OCI-LY7 (cell line): ENCODE measurements at regions not wholly inside any gene's neighbourhood (a gene's known extent, or its start where the extent isn't known, plus 50 kb on each side); places are given as distances from the start of the nearest gene placed in this dataset.

Experiments used
- EZH2phosphoT487 ChIP-seq: fragments of 200-600 bp; sonication (generic); IDR thresholded peaks from 2 replicates; pipeline ENCODE4 v1.6.1; 2018; ENCODE audit warnings: low read depth, borderline replicate concordance, mild to moderate bottlenecking, mixed run types, antibody characterized with exemption, low read length, moderate library complexity, mixed read lengths
- TF ChIP-seq, protein P1 (sequence below): fragments of 200-600 bp; sonication (generic); conservative IDR thresholded peaks from 2 replicates; pipeline ENCODE4 v1.5.1; 2014; ENCODE audit warnings: mild to moderate bottlenecking, antibody characterized with exemption, low read length, moderate library complexity, mixed read lengths

GRCh38 chr4:189035654-189036053, 896.4 kb downstream of the TRIML1 start:
- TF ChIP-seq, protein P1, sequence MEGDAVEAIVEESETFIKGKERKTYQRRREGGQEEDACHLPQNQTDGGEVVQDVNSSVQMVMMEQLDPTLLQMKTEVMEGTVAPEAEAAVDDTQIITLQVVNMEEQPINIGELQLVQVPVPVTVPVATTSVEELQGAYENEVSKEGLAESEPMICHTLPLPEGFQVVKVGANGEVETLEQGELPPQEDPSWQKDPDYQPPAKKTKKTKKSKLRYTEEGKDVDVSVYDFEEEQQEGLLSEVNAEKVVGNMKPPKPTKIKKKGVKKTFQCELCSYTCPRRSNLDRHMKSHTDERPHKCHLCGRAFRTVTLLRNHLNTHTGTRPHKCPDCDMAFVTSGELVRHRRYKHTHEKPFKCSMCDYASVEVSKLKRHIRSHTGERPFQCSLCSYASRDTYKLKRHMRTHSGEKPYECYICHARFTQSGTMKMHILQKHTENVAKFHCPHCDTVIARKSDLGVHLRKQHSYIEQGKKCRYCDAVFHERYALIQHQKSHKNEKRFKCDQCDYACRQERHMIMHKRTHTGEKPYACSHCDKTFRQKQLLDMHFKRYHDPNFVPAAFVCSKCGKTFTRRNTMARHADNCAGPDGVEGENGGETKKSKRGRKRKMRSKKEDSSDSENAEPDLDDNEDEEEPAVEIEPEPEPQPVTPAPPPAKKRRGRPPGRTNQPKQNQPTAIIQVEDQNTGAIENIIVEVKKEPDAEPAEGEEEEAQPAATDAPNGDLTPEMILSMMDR = no peak
- TF ChIP-seq EZH2phosphoT487 = no peak
